Left colon (tissue), 2 donors: ENCODE measurements at regions not wholly inside any gene's neighbourhood (a gene's known extent, or its start where the extent isn't known, plus 50 kb on each side); places are given as distances from the start of the nearest gene placed in this dataset.
"Not testable (repeated sequence)": the region's sequence is repeated elsewhere in the genome, so short reads cannot be mapped to it uniquely, and the experiment has no call there.

ENCODE experiments used
- ATAC-seq: fragments of 200-7000 bp; cut with Tn5 transposase; one replicate; pipeline ENCODE4 v1.9.1; 2020; ENCODE audit warnings: mild to moderate bottlenecking, moderate library complexity
- DNase-seq, 2 donors: peaks; one replicate each; pipeline ENCODE4 v3.0.0-alpha.2; 2020
- intact Hi-C, 2 donors: fragments of 100-400 bp; cut with DNase I in 1 of 2; cut with micrococcal nuclease in 1 of 2; formaldehyde crosslinking; loops; one replicate each; pipeline versions ENCODE4 v1.11.2 to v1.14.0; 2022; cut with DNase I, micrococcal nuclease
- donor health status: DM: no; HTN: no; CAD: no.
- donor health status: DM: yes; HTN: yes; CAD: no.

DNA sequence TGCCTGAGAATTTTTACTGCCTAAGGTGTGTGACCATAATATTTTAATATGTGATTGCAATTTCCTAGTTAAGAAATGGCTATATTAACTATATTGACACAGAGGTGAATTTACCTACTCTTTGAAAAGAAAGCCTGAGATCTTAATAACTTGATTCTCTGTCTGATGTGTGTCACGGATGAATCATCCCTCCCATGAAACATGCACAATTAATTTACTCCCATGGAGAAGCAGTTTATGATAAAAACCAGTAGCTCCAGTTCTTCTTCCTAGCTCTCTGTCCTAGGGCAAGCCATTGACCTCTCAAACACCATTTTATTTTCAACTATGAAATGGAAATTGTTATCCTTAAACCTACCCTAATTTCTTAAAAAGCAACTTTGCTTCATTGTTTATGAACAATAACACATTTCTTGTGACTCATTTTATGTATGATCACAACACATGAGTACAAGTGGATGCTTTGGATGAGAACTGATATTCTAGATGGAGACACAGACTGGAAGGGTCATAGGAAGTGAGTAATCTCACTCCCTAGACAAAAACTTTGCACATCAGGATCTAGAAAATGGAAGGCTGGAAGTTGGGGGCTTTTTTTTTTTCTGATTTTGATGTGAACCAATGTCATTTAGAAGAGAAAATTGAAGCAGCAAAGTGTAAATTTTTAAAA lies 438.3 kb downstream of the GPAT3 start:
- ATAC-seq = no peak
- intact Hi-C loops = no loop called here
- DNase-seq = no peak

DNA sequence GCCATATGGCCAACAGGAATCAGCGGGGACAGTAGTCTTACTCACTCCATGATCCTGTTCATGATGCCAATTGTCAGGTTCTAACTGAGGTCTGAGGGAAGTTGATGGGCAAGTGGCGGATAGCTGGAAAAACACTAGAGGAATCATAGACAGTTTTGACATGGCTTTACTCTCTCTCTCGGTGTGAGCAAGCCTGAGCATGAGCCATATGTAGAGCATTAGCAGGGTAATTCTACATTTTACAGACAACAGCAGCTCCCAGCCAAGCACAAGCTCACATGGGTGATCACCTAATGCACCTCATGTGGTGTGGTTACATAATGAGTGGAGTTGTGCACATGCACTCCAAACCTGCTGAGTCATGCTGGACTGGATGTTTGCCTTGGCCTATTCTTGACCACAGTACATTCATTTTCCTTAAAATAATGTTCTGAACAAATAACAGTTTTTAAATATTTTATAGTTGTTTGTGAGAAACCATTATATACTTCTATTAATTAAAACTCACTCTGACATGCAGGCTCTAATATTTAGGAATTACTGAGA lies 429.2 kb downstream of the GPAT3 start:
- DNase-seq (no peak), ATAC-seq (no peak)
- intact Hi-C loops = no loop called here

DNA sequence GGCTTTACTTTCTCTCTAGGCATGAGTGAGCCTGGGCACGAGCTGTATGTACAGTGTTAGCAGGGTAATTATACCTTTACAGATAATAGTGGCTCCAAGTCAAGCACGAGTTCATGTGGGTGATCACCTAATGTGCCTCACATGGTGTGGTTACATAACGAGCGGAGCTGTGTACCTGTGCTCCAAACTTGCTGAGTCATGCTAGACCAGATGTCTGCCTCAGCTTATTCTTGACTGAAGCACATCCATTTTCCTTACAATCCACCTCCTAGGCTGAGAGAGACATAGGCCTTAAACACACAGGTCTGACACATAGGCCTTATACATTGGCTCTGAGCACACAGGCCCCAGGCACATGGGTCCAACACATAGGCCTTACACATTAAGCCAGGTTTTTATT lies 426.6 kb downstream of the GPAT3 start:
- intact Hi-C loops = no loop called here
- DNase-seq = no peak
- ATAC-seq = no peak

DNA sequence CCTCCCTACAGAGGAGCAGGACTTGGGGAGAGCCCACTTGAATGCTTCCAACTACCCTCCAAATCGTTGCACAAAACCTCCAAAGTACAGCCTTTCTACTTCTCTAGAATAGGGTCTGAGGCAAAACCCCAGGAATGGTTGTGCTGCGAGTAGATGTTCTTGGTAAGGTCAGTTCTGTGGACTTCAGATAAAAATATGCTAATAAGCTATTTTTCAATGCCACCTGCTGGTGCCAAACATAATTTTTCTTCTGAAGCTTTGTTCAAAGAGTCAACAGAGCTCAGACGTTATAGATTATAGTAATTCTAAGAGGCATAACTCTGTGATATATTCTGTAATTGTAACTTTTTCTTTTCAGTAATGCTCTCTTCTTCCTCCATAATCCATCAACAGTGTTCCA lies 425.7 kb downstream of the GPAT3 start:
- ATAC-seq = no peak
- DNase-seq = no peak
- intact Hi-C loops = no loop called here

DNA sequence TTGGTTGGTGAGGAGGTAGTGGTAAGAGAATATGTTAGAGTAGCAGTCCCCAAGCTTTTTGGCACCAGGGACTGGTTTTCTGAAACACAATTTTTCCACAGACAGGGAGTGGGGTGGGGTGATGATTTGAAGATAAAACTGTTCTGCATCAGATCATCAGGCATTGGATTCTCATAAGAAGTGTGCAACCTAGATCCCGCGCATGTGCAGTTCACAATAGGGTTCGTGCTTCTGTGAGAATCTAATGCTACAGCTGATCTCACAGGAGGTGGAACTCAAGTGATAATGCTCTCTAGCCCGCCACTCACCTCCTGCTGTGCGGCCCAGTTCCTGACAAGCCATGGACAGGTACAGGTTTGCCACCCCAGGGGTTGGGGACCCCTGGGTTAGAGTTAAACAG lies 423.3 kb downstream of the GPAT3 start:
- intact Hi-C loops = no loop called here
- no peak for ATAC-seq
- DNase-seq = no peak

DNA sequence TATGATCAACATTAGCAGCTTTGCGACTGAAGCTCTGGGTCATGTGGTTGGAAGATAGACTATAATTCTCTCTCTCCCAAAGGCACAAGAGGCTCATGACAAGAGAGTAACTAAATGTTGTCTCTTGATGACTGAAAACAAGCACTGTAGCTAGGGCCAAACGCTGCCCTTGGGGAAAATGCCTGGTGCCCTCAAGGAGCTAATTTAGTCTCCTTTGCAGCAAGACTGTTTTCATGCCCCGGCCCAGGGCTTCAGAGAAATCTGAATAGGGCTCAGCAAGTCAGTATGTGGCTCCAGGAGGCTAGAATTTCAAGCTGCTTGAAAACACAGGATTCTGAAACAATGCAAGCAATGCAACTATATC lies 411.9 kb downstream of the GPAT3 start:
- DNase-seq (no peak), ATAC-seq (no peak)
- intact Hi-C loops = no loop called here

DNA sequence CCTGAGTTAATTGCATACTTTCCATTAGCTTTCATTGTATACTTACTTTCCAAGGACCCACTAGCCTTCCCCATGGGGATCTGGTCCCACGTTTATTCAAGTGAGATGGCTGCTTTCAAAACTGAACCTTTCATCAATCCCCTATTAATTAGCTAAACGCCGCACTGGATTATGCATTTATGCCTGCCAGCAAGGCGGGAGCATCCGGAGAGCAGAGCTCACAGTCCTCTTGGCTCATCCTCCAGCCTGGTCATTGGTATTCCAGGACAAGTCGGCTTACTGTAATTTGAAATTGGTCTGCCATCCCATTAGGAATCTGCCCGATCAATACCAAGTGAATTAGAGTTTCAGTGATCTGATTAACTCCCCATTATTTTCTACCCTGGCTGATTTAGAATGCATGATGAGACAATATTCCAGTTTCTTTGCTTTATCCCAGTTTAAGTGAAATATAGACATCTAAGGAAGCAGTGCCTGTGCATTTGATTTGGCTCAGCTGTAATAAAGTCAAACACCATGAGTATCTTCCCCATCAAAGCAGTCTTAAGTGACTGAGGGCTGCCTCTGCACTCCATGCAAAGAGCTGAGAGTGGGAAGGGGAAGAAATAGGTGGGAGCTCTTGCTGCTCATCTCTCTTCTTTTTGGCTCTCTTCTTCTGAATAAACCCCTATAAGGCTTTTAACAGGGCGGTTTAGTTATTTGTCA lies 411.4 kb downstream of the GPAT3 start:
- ATAC-seq (no peak), DNase-seq (no peak)
- intact Hi-C loops = no loop called here

DNA sequence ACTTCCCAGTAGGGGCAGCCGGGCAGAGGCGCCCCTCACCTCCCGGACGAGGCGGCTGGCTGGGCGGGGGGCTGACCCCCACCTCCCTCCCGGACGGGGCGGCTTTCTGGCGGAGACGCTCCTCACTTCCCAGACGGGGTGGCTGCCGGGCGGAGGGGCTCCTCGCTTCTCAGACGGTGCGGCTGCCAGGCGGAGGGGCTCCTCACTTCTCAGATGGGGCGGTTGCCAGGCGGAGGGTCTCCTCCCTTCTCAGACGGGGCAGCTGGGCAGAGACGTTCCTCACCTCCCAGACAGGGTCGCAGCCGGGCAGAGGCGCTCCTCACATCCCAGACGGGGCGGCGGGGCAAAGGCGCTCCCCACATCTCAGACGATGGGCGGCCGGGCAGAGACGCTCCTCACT lies 407.8 kb downstream of the GPAT3 start:
- ATAC-seq, intact Hi-C loops, DNase-seq: not testable (repeated sequence)

DNA sequence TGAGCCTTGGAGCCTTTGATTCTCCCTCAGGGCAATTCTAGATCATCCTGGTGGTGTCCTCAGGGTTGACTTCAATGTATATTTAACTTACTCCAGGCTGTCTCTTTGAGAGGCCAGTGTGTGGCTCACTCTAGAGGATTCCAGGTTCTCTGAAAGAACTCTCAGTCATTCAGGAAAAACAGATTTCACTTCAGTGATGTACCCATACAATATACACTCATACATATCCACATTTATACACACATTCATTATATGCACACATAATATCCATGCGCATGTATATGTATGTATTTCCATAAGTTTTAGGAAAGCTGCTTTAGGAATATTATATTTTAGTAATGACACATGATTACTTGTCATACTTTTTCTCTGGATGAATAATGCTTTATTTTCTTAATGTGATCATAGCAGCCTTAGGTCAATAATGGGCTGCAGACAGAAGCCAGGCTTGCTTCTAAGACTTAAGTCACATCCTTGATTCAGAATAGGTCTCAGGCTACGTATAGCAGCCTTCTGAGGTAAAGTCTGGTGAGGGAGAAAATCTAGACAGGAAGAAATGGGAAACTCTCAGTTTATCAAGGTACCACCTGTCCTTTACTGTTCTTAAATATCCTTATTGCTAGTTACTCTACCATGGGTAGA lies 397.0 kb downstream of the GPAT3 start:
- ATAC-seq (no peak), DNase-seq (no peak)
- intact Hi-C loops = no loop called here

DNA sequence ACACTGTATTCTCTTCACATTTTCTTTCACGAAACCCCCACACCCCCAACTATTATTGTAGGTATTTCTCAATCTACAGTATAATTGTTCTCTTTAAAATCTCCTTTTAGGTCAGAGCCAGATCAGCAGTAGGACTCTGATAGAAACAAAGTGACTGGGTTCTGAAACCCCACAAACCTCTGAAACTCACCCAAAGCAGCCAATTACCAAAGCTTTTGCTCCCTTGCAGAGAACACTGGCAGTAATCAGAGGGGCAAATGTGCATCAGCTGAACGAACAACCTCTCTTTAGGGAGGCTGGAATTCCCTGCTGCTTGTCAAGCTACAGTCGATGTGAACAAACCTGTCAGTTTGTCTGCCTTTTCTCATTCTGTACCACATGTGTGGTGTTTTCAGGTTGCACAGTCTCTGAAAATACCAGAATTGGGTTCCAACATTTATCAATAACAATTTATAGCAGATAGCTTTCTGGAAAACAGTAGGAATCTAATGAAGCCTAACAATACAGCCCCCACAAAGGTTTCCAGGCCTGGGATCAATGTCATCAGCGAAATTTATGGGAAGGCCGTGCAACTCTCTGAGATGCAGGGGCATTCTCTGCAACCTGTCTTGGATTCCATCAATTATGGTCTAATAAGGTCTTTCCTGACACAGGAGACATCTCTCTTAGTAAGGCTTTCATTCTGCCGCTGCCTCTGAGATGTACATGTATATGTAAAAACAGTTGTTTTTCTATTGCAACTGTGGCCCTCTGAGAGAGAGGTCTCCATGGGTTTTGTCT lies 395.9 kb downstream of the GPAT3 start:
- DNase-seq = no peak
- ATAC-seq = no peak
- intact Hi-C loops = no loop called here

DNA sequence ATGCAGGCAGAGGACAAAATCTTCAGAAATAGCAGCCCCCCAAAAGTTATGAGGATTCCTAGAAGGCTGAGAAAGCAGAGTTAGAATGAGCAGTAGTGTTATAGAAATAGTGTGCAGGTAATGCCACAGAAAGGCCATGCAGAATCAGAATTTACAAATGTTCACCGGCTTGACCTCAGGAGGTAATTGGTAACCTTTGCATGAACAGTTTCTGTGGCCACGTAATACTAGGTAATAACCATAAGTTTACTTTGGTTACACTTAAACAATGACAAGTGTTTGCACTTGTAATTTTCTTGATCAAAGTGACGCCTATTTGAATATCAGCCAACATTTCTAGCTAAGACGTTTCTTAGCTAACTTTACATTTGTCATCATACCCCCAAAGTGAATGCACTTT lies 393.6 kb downstream of the GPAT3 start:
- no peak for ATAC-seq
- no peak for DNase-seq
- intact Hi-C loops = no loop called here

DNA sequence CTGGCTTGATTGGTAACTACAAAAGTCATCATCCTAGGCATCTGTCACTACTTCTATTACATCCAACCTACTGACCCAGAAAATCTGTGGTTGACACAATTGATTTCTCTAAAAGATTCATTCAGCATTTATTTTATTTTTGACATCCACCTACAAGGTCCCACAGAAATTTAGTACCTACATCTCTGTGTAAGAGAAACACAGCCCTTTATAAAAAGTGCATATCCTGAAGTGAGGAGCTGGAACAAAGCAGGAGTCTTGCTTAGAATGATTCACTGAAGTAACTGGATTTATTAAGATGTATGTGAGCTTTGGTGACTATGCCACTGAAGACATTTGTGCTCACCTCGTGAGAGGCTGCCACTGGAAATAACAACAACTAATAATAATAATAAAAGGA lies 391.0 kb downstream of the GPAT3 start:
- intact Hi-C loops = no loop called here
- ATAC-seq = no peak

DNA sequence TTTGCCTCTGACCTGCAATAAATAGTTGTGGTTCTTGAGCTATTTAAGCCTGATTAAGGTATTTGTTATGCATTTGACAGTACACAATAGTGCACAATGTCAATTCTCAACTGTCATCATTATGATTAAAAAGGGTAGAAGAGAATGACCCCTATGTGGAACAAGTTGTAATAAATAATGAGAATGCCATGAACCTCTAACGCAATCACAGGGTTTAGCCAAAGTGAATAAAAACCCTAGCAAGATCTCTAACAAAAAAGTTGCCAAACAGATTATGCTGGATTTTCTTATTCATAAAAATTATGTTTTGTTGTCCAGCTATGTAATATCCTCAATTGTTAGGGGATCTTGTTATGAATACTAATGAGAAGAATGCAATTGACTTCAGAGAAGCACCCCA lies 387.4 kb downstream of the GPAT3 start:
- ATAC-seq (no peak), DNase-seq (no peak)
- intact Hi-C loops = no loop called here

More for the DNA sequence above, 391.0 kb downstream of the GPAT3 start:
- DNase-seq = no peak

DNA sequence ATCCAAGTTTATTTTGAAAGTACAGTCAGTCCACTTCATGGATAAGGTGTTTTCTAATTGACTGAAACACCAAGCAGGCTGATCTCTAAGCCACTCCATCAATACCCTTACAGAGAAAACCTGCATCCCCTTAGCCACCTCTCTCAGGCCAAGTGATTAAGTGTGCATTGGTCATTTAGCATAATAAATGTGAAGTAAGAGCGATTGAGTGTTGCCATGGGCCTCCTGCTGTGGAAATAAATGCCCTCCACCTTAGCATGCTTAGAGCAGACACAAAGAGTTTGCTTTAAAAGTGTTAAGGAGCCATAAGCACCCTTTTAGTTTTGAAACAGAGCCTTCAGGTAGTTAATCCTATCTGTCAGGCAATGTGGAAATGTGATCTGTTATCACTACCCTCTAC lies 386.5 kb downstream of the GPAT3 start:
- DNase-seq = no peak
- ATAC-seq = no peak
- intact Hi-C loops = no loop called here

DNA sequence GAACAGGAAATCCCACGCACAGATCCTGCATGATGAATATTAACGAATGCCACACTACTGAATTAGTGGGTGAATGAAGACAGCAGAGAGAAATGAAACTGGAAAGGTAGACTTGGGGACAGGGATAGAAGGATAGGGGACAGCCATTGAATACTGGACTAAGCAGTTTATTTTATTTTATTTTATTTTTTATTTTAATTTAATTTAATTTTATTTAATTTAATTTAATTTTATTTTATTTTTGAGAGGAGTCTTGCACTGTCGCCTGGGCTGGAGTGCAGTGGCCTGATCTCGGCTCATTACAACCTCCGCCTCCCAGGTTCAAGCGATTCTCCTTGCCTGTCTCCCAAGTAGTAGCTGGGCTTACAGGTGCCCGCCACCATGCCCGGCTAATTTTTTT lies 385.2 kb downstream of the GPAT3 start:
- ATAC-seq (no peak), DNase-seq (no peak)
- intact Hi-C loops = no loop called here

DNA sequence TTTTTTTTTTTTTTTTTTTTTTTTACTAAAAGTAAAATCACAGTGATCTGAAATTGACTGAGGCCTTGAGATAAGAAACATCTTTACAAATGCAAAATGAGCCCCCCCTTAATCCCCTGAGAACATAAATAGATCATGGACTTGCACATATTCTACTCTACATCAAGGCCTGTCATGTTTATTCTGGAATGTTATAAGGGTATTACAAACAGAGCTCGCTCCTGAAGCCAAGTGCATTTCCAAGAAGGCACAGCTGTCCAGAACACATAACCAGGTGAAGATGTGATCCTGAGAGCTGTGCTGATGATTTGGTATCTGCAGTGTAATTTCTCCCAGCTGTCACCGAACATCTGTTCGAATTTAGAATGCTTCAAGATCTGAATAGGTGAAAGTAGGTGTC lies 384.5 kb downstream of the GPAT3 start:
- DNase-seq = no peak
- intact Hi-C loops = no loop called here
- ATAC-seq = no peak

DNA sequence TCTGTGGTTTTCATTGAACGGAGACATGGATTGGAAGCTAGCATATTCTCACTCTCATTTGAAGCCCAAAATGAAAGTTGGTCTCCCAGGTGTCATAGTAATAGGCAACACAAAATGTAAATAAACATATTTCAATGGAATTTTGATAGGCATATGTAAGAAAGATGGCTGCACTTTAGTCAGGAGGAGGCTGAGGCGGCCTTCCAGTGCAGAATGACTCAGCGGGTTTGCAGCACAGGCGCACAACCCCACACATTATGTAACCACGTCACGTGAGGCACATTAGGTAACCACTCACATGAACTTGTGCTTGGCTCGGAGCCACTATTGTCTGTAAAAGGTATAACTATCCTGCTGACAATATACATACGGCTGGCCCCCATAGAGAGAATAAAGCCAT lies 381.7 kb downstream of the GPAT3 start:
- ATAC-seq (no peak), DNase-seq (no peak)
- intact Hi-C loops = no loop called here

DNA sequence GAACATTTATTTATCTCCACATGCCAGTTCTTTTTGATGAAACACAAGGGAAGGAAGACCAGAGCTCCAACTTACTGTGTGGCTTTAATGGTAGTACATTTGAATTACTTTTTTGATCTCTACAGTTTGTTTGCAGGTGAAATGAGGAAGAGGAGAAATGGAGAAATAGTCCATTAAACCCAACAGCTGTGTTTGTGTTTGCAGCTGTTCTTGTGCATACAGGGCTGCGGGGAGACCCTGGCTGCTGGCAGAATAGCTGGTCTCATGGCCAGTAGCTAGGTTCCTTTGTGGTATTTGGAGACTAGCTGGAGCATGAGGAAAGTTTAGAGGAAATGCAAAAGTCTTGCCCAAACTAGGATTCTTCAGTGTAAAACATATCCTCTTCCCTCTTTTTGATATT lies 374.8 kb downstream of the GPAT3 start:
- intact Hi-C loops = no loop called here
- ATAC-seq (no peak), DNase-seq (no peak)

DNA sequence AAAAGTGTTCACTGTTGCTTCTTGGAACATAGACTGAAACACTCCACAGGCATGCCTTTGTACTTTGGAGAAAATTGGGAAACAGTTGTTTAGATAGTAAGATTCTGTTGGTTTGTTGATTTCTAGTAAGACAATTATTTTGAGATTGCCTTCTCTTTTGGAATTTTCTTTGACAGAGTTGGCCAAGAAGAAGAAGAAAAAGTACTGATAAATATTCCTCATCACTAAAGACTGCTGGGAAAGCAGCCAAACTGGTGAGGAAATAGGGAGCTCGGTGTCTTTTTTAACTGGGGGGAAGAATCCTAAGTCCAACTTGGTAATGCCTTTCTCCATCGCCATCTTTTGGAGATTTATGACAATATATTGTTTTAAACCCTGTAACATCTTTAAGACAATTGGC lies 370.7 kb downstream of the GPAT3 start:
- DNase-seq (no peak), ATAC-seq (no peak)
- intact Hi-C loops = no loop called here

DNA sequence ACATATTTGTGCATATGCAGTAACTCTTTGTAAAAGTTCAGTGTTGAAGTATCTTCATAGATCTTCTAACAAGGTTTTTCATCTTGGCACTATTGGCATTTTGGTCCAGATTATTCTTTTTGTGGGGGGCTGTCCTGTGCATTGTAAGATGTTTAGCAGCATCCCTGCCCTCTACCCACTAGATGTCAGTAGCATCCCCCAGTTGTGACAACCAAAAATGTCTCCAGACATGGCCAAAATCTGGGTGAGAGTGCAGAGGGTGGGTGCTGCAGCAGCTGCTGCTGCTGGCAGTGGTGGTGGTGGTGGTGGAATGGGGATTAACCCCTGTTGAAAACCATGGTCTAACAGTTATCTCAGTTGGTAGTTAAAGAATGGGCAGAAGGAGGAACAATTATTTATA lies 370.0 kb downstream of the GPAT3 start:
- intact Hi-C loops = no loop called here
- ATAC-seq (no peak), DNase-seq (no peak)
